ENCODE measurements at regions not wholly inside any gene's neighbourhood (a gene's known extent, or its start where the extent isn't known, plus 50 kb on each side); places are given as distances from the start of the nearest gene placed in this dataset.

DNA sequence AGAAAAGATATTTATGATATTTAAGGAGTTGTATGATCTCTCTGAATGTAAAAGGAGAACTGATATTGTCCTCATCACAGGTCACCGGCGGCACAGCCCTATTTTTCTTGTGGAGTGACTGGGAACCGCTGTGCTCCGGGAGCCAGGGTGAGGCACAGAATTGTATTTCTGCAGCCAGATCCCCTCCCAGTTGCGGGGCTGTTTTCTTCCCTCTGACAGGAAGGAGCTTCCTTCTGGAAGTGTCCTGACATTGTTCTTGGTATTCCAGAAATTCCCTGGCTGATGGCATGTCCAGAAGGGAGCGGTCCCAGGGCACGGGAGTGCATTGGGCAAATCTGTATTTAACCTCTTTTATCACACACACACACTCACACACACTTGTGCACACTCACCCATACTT lies 268.6 kb upstream of the FOXF1 start:
- no peak overlapping the region for H2AFZ ChIP-seq (ENCODE audit: insufficient read depth, low read depth, low read length, poor library complexity, severe bottlenecking)
- H3K27ac ChIP-seq (ENCODE audit: low read depth in 1 of 2, low read length in 2 of 2) = no peak overlapping the region
- H3K4me3 Mint-ChIP-seq = no peak overlapping the region
- no peak for DNase-seq
- peaks cover 0 to 21% of the 10 kb centered on the region in 2 donors for H3K27me3 ChIP-seq (ENCODE audit: control insufficient read depth in 2 of 2, insufficient read depth in 2 of 2, low read length in 2 of 2)
- 51% methylated on average over 7 of the region's 7 CpGs for WGBS (ENCODE audit: insufficient coverage)
- H3K9ac ChIP-seq (ENCODE audit: insufficient read depth, low read length, poor library complexity, severe bottlenecking) = no peak overlapping the region
- H3K4me2 ChIP-seq (replicated peaks; ENCODE audit: extremely low read depth, low read length, poor library complexity, severe bottlenecking) = no peak overlapping the region
- H3K27me3 Mint-ChIP-seq (ENCODE audit: low read depth in 3 of 3) = peaks cover 18 to 42% (median 19%) of the 10 kb centered on the region in 3 donors
- no peak overlapping the region for H3K4me3 ChIP-seq (replicated peaks in 1 of 3; ENCODE audit: low read depth in 2 of 3, low read length in 3 of 3)
- H3K36me3 ChIP-seq (replicated peaks in 1 of 2; ENCODE audit: control insufficient read depth in 1 of 2, insufficient read depth in 2 of 2, low read length in 2 of 2) = no peaks in the 10 kb centered on the region
- H3K27ac Mint-ChIP-seq = no peak overlapping the region
- H3K9me3 Mint-ChIP-seq = peaks cover 0 to 4% (median 2%) of the 10 kb centered on the region in 7 donors
- H3K9me3 ChIP-seq (replicated peaks in 1 of 2; ENCODE audit: control insufficient read depth in 1 of 2, insufficient read depth in 1 of 2, low read length in 2 of 2) = no peaks in the 10 kb centered on the region
- H3K4me1 Mint-ChIP-seq = no peaks in the 10 kb centered on the region
- H3K4me1 ChIP-seq (ENCODE audit: control insufficient read depth in 1 of 2, insufficient read depth in 2 of 2, low read length in 2 of 2) = no peaks in the 10 kb centered on the region
- H3K79me2 ChIP-seq (ENCODE audit: insufficient read depth, low read length) = no peaks in the 10 kb centered on the region
- TF ChIP-seq, protein P1, sequence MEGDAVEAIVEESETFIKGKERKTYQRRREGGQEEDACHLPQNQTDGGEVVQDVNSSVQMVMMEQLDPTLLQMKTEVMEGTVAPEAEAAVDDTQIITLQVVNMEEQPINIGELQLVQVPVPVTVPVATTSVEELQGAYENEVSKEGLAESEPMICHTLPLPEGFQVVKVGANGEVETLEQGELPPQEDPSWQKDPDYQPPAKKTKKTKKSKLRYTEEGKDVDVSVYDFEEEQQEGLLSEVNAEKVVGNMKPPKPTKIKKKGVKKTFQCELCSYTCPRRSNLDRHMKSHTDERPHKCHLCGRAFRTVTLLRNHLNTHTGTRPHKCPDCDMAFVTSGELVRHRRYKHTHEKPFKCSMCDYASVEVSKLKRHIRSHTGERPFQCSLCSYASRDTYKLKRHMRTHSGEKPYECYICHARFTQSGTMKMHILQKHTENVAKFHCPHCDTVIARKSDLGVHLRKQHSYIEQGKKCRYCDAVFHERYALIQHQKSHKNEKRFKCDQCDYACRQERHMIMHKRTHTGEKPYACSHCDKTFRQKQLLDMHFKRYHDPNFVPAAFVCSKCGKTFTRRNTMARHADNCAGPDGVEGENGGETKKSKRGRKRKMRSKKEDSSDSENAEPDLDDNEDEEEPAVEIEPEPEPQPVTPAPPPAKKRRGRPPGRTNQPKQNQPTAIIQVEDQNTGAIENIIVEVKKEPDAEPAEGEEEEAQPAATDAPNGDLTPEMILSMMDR (IDR thresholded peaks at IDR 0.05) = no peak
- no peaks in the 10 kb centered on the region for H4K20me1 ChIP-seq (ENCODE audit: insufficient read depth, low read length)
- intact Hi-C loops (cut with micrococcal nuclease) = no loop called here
- H3K36me3 Mint-ChIP-seq = no peaks in the 10 kb centered on the region

DNA sequence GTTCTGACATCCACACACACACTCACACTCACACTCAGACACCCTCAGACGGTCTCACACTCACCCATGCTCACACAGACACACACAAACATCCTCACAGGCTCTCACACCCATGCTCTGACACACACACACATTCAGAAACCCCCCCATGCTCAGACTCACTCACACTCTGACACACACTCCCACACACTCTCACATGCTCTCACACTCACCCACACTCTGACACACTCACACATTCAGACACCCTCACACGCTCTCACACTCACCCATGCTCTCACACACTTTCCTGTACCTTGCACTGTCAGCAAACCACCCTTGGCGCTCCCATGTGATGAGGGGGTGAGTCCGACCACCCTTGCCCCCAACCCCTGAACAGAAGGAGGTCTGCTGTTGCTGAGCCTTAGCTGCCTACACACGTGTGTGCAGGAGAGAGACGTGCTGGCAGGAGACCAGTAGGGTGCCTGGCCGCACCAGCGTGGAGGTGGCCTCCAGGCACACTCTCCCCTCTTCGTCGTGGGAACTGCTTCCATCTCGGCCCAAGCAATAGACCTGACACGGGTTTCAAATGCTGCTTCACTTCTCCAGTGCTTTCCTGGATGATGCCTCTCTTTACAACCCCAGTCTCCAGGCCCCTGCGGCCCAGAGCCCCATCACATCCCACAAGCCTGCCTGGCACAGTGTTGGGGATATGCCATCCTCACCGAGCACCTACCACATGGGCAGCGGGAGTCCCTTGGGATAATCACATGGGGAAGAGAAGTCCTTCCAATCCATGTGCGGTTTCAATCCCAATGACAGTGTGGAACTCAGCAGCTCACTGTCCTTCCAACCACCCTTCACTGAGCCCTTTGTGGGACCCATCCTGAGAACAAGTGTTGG lies 267.8 kb upstream of the FOXF1 start:
- no peak overlapping the region for H3K4me3 Mint-ChIP-seq
- peaks cover 18 to 42% (median 19%) of the 10 kb centered on the region in 3 donors for H3K27me3 Mint-ChIP-seq (ENCODE audit: low read depth in 3 of 3)
- Histone ChIP-seq H3K9me3 (replicated peaks in 1 of 2; ENCODE audit: control insufficient read depth in 1 of 2, insufficient read depth in 1 of 2, low read length in 2 of 2) (no peaks in the 10 kb centered on the region), H3K4me2 (replicated peaks; ENCODE audit: extremely low read depth, low read length, poor library complexity, severe bottlenecking) (no peak overlapping the region), H3K27me3 (ENCODE audit: control insufficient read depth in 2 of 2, insufficient read depth in 2 of 2, low read length in 2 of 2) (peaks cover 0 to 21% of the 10 kb centered on the region in 2 donors), H3K4me3 (replicated peaks in 1 of 3; ENCODE audit: low read depth in 2 of 3, low read length in 3 of 3) (no peak overlapping the region), H4K20me1 (ENCODE audit: insufficient read depth, low read length) (no peaks in the 10 kb centered on the region), H3K4me1 (ENCODE audit: control insufficient read depth in 1 of 2, insufficient read depth in 2 of 2, low read length in 2 of 2) (no peaks in the 10 kb centered on the region), H2AFZ (ENCODE audit: insufficient read depth, low read depth, low read length, poor library complexity, severe bottlenecking) (no peak overlapping the region), H3K79me2 (ENCODE audit: insufficient read depth, low read length) (no peaks in the 10 kb centered on the region), H3K27ac (ENCODE audit: low read depth in 1 of 2, low read length in 2 of 2) (no peak overlapping the region), H3K36me3 (replicated peaks in 1 of 2; ENCODE audit: control insufficient read depth in 1 of 2, insufficient read depth in 2 of 2, low read length in 2 of 2) (no peaks in the 10 kb centered on the region), H3K9ac (ENCODE audit: insufficient read depth, low read length, poor library complexity, severe bottlenecking) (no peak overlapping the region)
- peaks cover 0 to 4% (median 2%) of the 10 kb centered on the region in 7 donors for H3K9me3 Mint-ChIP-seq
- DNase-seq = no peak
- H3K4me1 Mint-ChIP-seq = no peaks in the 10 kb centered on the region
- no peaks in the 10 kb centered on the region for H3K36me3 Mint-ChIP-seq
- TF ChIP-seq, protein P1 (IDR thresholded peaks at IDR 0.05) = no peak
- 77% methylated on average over 12 of the region's 16 CpGs for WGBS (ENCODE audit: insufficient coverage)
- intact Hi-C loops (cut with micrococcal nuclease) = no loop called here
- no peak overlapping the region for H3K27ac Mint-ChIP-seq
